Parathyroid adenoma (tissue), 2 donors: ENCODE measurements at regions not wholly inside any gene's neighbourhood (a gene's known extent, or its start where the extent isn't known, plus 50 kb on each side); places are given as distances from the start of the nearest gene placed in this dataset.

Experiments used
- H2AFZ ChIP-seq: fragments of 300-600 bp; sonication (generic); one replicate; pipeline ENCODE4 v1.7.0; 2017; ENCODE audit warnings: antibody characterized with exemption, mild to moderate bottlenecking
- H3K27ac ChIP-seq: fragments of 300-600 bp; sonication (generic); one replicate; pipeline ENCODE4 v1.7.0; 2017
- H3K27me3 ChIP-seq: fragments of 300-600 bp; sonication (generic); one replicate; pipeline ENCODE4 v1.7.0; 2017; ENCODE audit warnings: low read length; ENCODE audit not compliant: control insufficient read depth, insufficient read depth
- H3K36me3 ChIP-seq: fragments of 300-600 bp; sonication (generic); one replicate; pipeline ENCODE4 v1.7.0; 2017; ENCODE audit warnings: low read length; ENCODE audit not compliant: control insufficient read depth, insufficient read depth
- H3K4me1 ChIP-seq: fragments of 300-600 bp; sonication (generic); one replicate; pipeline ENCODE4 v1.7.0; 2017; ENCODE audit warnings: control low read depth
- H3K4me2 ChIP-seq: fragments of 300-600 bp; sonication (generic); one replicate; pipeline ENCODE4 v1.7.0; 2017; ENCODE audit warnings: low read length
- H3K4me3 ChIP-seq: fragments of 300-600 bp; sonication (generic); one replicate; pipeline ENCODE4 v1.7.0; 2017; ENCODE audit warnings: low read depth, low read length
- H3K79me2 ChIP-seq: fragments of 300-600 bp; sonication (generic); one replicate; pipeline ENCODE4 v1.7.0; 2017; ENCODE audit warnings: control low read depth
- H3K9ac ChIP-seq: fragments of 300-600 bp; sonication (generic); one replicate; pipeline ENCODE4 v1.7.0; 2017; ENCODE audit warnings: mild to moderate bottlenecking
- H3K9me3 ChIP-seq: fragments of 300-600 bp; sonication (generic); one replicate; pipeline ENCODE4 v1.7.0; 2017; ENCODE audit warnings: low read length; ENCODE audit not compliant: control insufficient read depth
- CTCF ChIP-seq: fragments of 300-600 bp; sonication (generic); IDR thresholded peaks from one replicate; pipeline ENCODE4 v1.7.0; 2017; ENCODE audit warnings: antibody characterized with exemption, mild to moderate bottlenecking
- donor health status: primary hyperparathyroidism.

DNA sequence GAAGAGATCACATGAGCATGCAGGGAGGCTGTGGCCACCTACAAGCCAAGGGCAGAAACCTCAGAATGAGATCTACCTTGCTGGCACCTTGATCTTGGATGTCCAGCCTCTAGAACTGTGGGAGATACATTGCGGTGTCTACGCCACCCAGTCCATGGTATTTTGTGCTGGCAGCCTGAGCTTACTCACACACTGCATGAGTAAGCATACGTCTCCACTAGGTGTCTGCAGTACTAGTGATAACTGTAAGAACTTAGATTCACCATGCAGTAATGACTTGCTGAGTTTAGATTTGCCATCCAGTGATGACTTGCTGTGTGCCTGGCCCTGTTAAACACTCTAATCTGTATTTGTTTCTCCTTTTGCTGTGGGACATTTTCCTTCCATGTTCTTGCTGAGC is 417.7 kb downstream of the GADD45G start:
- H3K27ac ChIP-seq, result no peak overlapping the region
- no peak overlapping the region for H3K4me2 ChIP-seq
- H3K27me3 ChIP-seq, result no peaks in the 10 kb centered on the region
- H3K9me3 ChIP-seq, result no peaks in the 10 kb centered on the region
- no peak overlapping the region for H3K9ac ChIP-seq
- H3K4me1 ChIP-seq, result peaks cover 21% of the 10 kb centered on the region
- no peak for TF ChIP-seq CTCF
- H3K36me3 ChIP-seq, result no peaks in the 10 kb centered on the region
- no peak overlapping the region for H2AFZ ChIP-seq
- no peaks in the 10 kb centered on the region for H3K79me2 ChIP-seq
- no peak overlapping the region for H3K4me3 ChIP-seq

GRCh38 chr9:90023861-90024260 is 419.0 kb downstream of the GADD45G start:
- Histone ChIP-seq H3K27ac (no peak overlapping the region), H3K36me3 (no peaks in the 10 kb centered on the region), H3K4me3 (no peak overlapping the region), H3K9me3 (no peaks in the 10 kb centered on the region), H3K79me2 (no peaks in the 10 kb centered on the region), H2AFZ (no peak overlapping the region), H3K4me2 (no peak overlapping the region), H3K27me3 (no peaks in the 10 kb centered on the region), H3K4me1 (peaks cover 28% of the 10 kb centered on the region), H3K9ac (no peak overlapping the region)
- TF ChIP-seq CTCF, result no peak

DNA sequence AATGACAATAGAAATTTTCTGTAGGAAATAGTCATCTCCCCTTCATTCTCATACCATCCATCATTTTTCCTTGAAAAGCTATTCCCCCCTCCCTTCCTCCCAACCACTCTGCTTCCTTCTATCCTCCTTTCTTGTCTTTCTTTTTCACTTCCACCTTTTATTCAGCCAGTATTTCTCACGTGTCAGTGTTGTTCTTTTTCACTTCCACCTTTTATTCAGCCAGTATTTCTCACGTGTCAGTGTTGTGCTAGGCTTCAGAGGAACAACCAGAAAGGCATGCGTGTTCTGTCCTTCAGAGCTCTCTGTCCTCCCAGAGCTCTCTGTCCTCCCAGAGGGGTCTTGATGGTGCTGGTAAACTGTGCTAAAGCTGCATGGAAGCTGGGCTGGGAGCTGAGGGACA is 419.6 kb downstream of the GADD45G start:
- no peak overlapping the region for H3K4me3 ChIP-seq
- H3K9ac ChIP-seq, result no peak overlapping the region
- no peaks in the 10 kb centered on the region for H3K79me2 ChIP-seq
- peaks cover 28% of the 10 kb centered on the region for H3K4me1 ChIP-seq
- no peaks in the 10 kb centered on the region for H3K36me3 ChIP-seq
- no peak overlapping the region for H3K27ac ChIP-seq
- H2AFZ ChIP-seq, result no peak overlapping the region
- no peak overlapping the region for H3K4me2 ChIP-seq
- no peak for TF ChIP-seq CTCF
- H3K9me3 ChIP-seq, result no peaks in the 10 kb centered on the region
- H3K27me3 ChIP-seq, result no peaks in the 10 kb centered on the region

- no peak for TF ChIP-seq CTCF
- no peaks in the 10 kb centered on the region for H3K27me3 ChIP-seq
- peak overlapping the region; percentile 65 for H3K27ac ChIP-seq
- H3K79me2 ChIP-seq, result no peaks in the 10 kb centered on the region
- no peak overlapping the region for H3K9ac ChIP-seq
- H3K4me1 ChIP-seq, result peaks cover 28% of the 10 kb centered on the region
- no peak overlapping the region for H3K4me2 ChIP-seq
- H3K36me3 ChIP-seq, result no peaks in the 10 kb centered on the region
- H3K4me3 ChIP-seq, result no peak overlapping the region
- no peak overlapping the region for H2AFZ ChIP-seq
- no peaks in the 10 kb centered on the region for H3K9me3 ChIP-seq
Measured at GRCh38 chr9:90024823-90025222, 420.0 kb downstream of the GADD45G start.

- Histone ChIP-seq H3K4me3 (no peak overlapping the region), H3K9me3 (no peaks in the 10 kb centered on the region), H3K36me3 (no peaks in the 10 kb centered on the region), H3K4me1 (peaks cover 23% of the 10 kb centered on the region), H2AFZ (no peak overlapping the region), H3K4me2 (peak overlapping the region; percentile 32), H3K27ac (peak overlapping the region; percentile 65), H3K79me2 (no peaks in the 10 kb centered on the region), H3K27me3 (no peaks in the 10 kb centered on the region), H3K9ac (no peak overlapping the region)
- no peak for TF ChIP-seq CTCF
Measured at GRCh38 chr9:90025816-90026215, 421.0 kb downstream of the GADD45G start.
